GM06990 (cell line): ENCODE measurements at regions not wholly inside any gene's neighbourhood (a gene's known extent, or its start where the extent isn't known, plus 50 kb on each side); places are given as distances from the start of the nearest gene placed in this dataset.

Source experiments
- DNase-seq: peaks from one replicate; pipeline ENCODE4 v3.0.0-alpha.2; 2011; ENCODE audit not compliant: insufficient read length; ENCODE audit errors: extremely low read depth
- H3K27me3 ChIP-seq: replicated peaks from 2 replicates; pipeline ENCODE4 v1.6.0; 2011; ENCODE audit warnings: low read length; ENCODE audit not compliant: control insufficient read depth, insufficient read depth
- H3K36me3 ChIP-seq: 2 replicates; pipeline ENCODE4 v1.5.1; 2011; ENCODE audit warnings: low read length; ENCODE audit not compliant: control insufficient read depth, insufficient read depth
- H3K4me3 ChIP-seq: replicated peaks from 2 replicates; pipeline ENCODE4 v1.5.1; 2011; ENCODE audit warnings: low read depth, mild to moderate bottlenecking, control low read depth, low read length
- CTCF ChIP-seq: IDR thresholded peaks from 2 replicates; pipeline ENCODE4 v1.5.1; 2011; ENCODE audit warnings: low read length, control low read depth, mild to moderate bottlenecking, inconsistent platforms; ENCODE audit not compliant: insufficient read depth, poor library complexity, severe bottlenecking

- no peaks in the 10 kb centered on the region for H3K36me3 ChIP-seq
- no peak for DNase-seq
- no peak for TF ChIP-seq CTCF
- no peak overlapping the region for H3K4me3 ChIP-seq
- H3K27me3 ChIP-seq: no peaks in the 10 kb centered on the region
These were observed 53.4 kb upstream of the ECI2 start for GRCh38 chr6:4188801-4189200.

GRCh38 chr6:4187480-4187879 is 52.1 kb upstream of the ECI2 start:
- Histone ChIP-seq H3K27me3 (no peaks in the 10 kb centered on the region), H3K4me3 (no peak overlapping the region), H3K36me3 (no peaks in the 10 kb centered on the region)
- no peak for TF ChIP-seq CTCF
- no peak for DNase-seq

- no peaks in the 10 kb centered on the region for H3K36me3 ChIP-seq
- H3K27me3 ChIP-seq: no peaks in the 10 kb centered on the region
- DNase-seq: no peak
- no peak for TF ChIP-seq CTCF
- no peak overlapping the region for H3K4me3 ChIP-seq
These were observed 51.0 kb upstream of the ECI2 start for GRCh38 chr6:4186385-4186784.

- H3K27me3 ChIP-seq: no peaks in the 10 kb centered on the region
- no peak for TF ChIP-seq CTCF
These were observed 50.5 kb upstream of the ECI2 start for GRCh38 chr6:4185846-4186245.

GRCh38 chr6:4185419-4185818 is 50.0 kb upstream of the ECI2 start:
- Histone ChIP-seq H3K4me3 (no peak overlapping the region), H3K27me3 (no peaks in the 10 kb centered on the region), H3K36me3 (no peaks in the 10 kb centered on the region)
- DNase-seq: no peak
- TF ChIP-seq CTCF: no peak

More at GRCh38 chr6:4185846-4186245, 50.5 kb upstream of the ECI2 start:
- DNase-seq: no peak
- Histone ChIP-seq H3K4me3 (no peak overlapping the region), H3K36me3 (no peaks in the 10 kb centered on the region)
